Parathyroid adenoma (tissue), 2 donors: ENCODE measurements at regions not wholly inside any gene's neighbourhood (a gene's known extent, or its start where the extent isn't known, plus 50 kb on each side); places are given as distances from the start of the nearest gene placed in this dataset.
"Not testable (repeated sequence)": the region's sequence is repeated elsewhere in the genome, so short reads cannot be mapped to it uniquely, and the experiment has no call there.

Experiments used
- H2AFZ ChIP-seq: fragments of 300-600 bp; sonication (generic); one replicate; pipeline ENCODE4 v1.7.0; 2017; ENCODE audit warnings: antibody characterized with exemption, mild to moderate bottlenecking
- H3K27ac ChIP-seq: fragments of 300-600 bp; sonication (generic); one replicate; pipeline ENCODE4 v1.7.0; 2017
- H3K27me3 ChIP-seq: fragments of 300-600 bp; sonication (generic); one replicate; pipeline ENCODE4 v1.7.0; 2017; ENCODE audit warnings: low read length; ENCODE audit not compliant: control insufficient read depth, insufficient read depth
- H3K36me3 ChIP-seq: fragments of 300-600 bp; sonication (generic); one replicate; pipeline ENCODE4 v1.7.0; 2017; ENCODE audit warnings: low read length; ENCODE audit not compliant: control insufficient read depth, insufficient read depth
- H3K4me1 ChIP-seq: fragments of 300-600 bp; sonication (generic); one replicate; pipeline ENCODE4 v1.7.0; 2017; ENCODE audit warnings: control low read depth
- H3K4me2 ChIP-seq: fragments of 300-600 bp; sonication (generic); one replicate; pipeline ENCODE4 v1.7.0; 2017; ENCODE audit warnings: low read length
- H3K4me3 ChIP-seq: fragments of 300-600 bp; sonication (generic); one replicate; pipeline ENCODE4 v1.7.0; 2017; ENCODE audit warnings: low read depth, low read length
- H3K79me2 ChIP-seq: fragments of 300-600 bp; sonication (generic); one replicate; pipeline ENCODE4 v1.7.0; 2017; ENCODE audit warnings: control low read depth
- H3K9ac ChIP-seq: fragments of 300-600 bp; sonication (generic); one replicate; pipeline ENCODE4 v1.7.0; 2017; ENCODE audit warnings: mild to moderate bottlenecking
- H3K9me3 ChIP-seq: fragments of 300-600 bp; sonication (generic); one replicate; pipeline ENCODE4 v1.7.0; 2017; ENCODE audit warnings: low read length; ENCODE audit not compliant: control insufficient read depth
- CTCF ChIP-seq: fragments of 300-600 bp; sonication (generic); IDR thresholded peaks from one replicate; pipeline ENCODE4 v1.7.0; 2017; ENCODE audit warnings: antibody characterized with exemption, mild to moderate bottlenecking
- donor health status: primary hyperparathyroidism.

DNA sequence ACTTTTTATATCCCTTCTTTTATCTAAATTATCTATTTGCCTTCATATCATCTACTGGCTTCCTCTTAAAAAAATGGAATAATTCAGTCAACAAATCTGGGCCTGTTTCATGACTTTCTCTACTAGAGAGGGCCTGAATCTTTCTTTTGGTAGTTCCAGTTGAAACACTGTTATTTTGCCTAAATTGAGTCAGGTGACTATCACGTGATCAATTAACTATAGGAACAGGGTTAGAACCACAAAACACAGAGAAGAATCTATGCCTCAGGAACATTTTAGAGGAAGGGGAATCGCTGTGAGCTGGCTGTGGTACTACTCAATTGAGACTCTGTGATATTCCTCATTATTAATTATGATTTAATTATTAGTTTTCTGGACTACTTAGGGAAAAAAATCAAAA lies 736.7 kb upstream of the PITX2 start:
- H3K27me3 ChIP-seq, result no peaks in the 10 kb centered on the region
- no peaks in the 10 kb centered on the region for H3K9me3 ChIP-seq
- H3K4me1 ChIP-seq, result no peaks in the 10 kb centered on the region
- H3K27ac ChIP-seq, result no peak overlapping the region
- no peak overlapping the region for H3K4me3 ChIP-seq
- no peak overlapping the region for H2AFZ ChIP-seq
- no peak for TF ChIP-seq CTCF
- no peak overlapping the region for H3K9ac ChIP-seq
- H3K79me2 ChIP-seq, result no peaks in the 10 kb centered on the region
- no peak overlapping the region for H3K4me2 ChIP-seq
- no peaks in the 10 kb centered on the region for H3K36me3 ChIP-seq

GRCh38 chr4:111360906-111361305 lies 738.0 kb upstream of the PITX2 start:
- no peaks in the 10 kb centered on the region for H3K27me3 ChIP-seq
- H3K27ac ChIP-seq, result no peak overlapping the region
- H3K4me3 ChIP-seq, result no peak overlapping the region
- no peak for TF ChIP-seq CTCF
- H2AFZ ChIP-seq, result no peak overlapping the region
- no peak overlapping the region for H3K4me2 ChIP-seq
- no peak overlapping the region for H3K9ac ChIP-seq
- H3K4me1 ChIP-seq, result no peaks in the 10 kb centered on the region
- no peaks in the 10 kb centered on the region for H3K9me3 ChIP-seq
- H3K79me2 ChIP-seq, result no peaks in the 10 kb centered on the region
- H3K36me3 ChIP-seq, result no peaks in the 10 kb centered on the region

- Histone ChIP-seq H3K27ac (no peak overlapping the region), H3K9ac (no peak overlapping the region), H3K79me2 (no peaks in the 10 kb centered on the region), H3K9me3 (peaks cover 3% of the 10 kb centered on the region), H3K4me1 (no peaks in the 10 kb centered on the region), H3K4me3 (no peak overlapping the region), H3K27me3 (no peaks in the 10 kb centered on the region), H3K4me2 (no peak overlapping the region), H3K36me3 (no peaks in the 10 kb centered on the region), H2AFZ (no peak overlapping the region)
- no peak for TF ChIP-seq CTCF
Observed at GRCh38 chr4:111362941-111363361, 740.1 kb upstream of the PITX2 start.

- H3K4me2 ChIP-seq, H3K36me3 ChIP-seq, H3K79me2 ChIP-seq, H3K4me3 ChIP-seq, H2AFZ ChIP-seq, H3K9me3 ChIP-seq, H3K27ac ChIP-seq, H3K27me3 ChIP-seq, H3K4me1 ChIP-seq, H3K9ac ChIP-seq: not testable (repeated sequence)
Observed at GRCh38 chr4:111377880-111378279, 755.0 kb upstream of the PITX2 start.

DNA sequence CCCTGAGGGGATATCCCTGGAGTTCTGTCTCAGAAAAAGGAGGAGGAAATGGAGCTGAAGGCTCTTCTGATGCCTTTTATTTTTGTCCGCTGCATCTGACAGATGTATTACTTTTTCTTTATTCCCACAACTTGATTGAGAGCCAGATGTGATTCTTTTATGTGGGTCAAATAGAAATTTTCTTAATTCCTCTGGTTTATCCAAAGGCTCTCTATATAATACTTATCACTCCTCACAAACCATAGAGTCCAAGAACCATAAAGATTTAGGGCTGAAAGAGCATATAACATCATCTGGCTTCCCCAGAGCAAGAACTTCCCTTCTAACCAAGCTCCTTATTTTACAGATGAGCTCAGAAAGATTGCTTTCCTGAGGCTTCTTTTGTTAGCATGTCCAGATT lies 756.7 kb upstream of the FAM241A start:
- TF ChIP-seq CTCF, result no peak
- no peaks in the 10 kb centered on the region for H3K4me1 ChIP-seq
- no peaks in the 10 kb centered on the region for H3K9me3 ChIP-seq
- no peak overlapping the region for H2AFZ ChIP-seq
- H3K79me2 ChIP-seq, result no peaks in the 10 kb centered on the region
- H3K4me3 ChIP-seq, result no peak overlapping the region
- H3K9ac ChIP-seq, result no peak overlapping the region
- H3K36me3 ChIP-seq, result no peaks in the 10 kb centered on the region
- no peak overlapping the region for H3K4me2 ChIP-seq
- H3K27me3 ChIP-seq, result no peaks in the 10 kb centered on the region
- no peak overlapping the region for H3K27ac ChIP-seq
